Putamen (tissue), 1 donor: ENCODE measurements at regions not wholly inside any gene's neighbourhood (a gene's known extent, or its start where the extent isn't known, plus 50 kb on each side); places are given as distances from the start of the nearest gene placed in this dataset.
"Not testable (repeated sequence)": the region's sequence is repeated elsewhere in the genome, so short reads cannot be mapped to it uniquely, and the experiment has no call there.

ENCODE experiments used
- DNase-seq: peaks from one replicate; pipeline ENCODE4 v3.0.0-alpha.2; 2016; ENCODE audit warnings: low spot score

DNA sequence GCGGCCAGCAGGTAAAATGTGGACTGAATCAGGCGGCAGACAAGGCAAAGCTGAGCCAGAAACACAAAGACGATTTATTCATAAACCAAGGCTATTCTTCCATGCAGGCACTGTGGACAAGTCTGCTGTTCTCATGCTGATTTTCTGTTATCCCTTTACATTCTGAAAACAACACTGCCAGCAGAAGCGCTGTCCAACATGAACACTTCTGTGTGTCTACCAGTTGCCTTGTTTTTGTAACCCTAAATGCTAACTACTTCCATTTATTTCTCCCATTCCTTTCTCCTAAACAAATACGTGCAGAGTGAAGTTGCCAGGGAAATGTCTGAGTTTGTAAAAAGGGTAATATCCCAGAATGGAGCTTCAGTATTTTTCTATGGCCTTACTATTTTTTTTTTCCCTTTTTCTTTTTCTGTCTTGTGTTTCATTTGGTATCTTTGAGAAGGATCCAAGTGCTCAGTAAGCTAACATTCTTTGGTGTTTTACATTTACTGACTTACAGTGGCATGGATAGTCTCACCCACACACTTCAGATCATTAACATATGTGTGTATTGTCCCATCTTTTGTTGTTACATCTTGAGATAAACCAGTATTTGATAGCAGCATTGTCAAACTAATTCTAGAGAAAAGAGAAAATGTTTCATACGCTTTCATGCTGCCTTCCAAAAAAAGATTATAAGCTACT is 1308.9 kb upstream of the MAP3K7 start:
- no peak for DNase-seq

DNA sequence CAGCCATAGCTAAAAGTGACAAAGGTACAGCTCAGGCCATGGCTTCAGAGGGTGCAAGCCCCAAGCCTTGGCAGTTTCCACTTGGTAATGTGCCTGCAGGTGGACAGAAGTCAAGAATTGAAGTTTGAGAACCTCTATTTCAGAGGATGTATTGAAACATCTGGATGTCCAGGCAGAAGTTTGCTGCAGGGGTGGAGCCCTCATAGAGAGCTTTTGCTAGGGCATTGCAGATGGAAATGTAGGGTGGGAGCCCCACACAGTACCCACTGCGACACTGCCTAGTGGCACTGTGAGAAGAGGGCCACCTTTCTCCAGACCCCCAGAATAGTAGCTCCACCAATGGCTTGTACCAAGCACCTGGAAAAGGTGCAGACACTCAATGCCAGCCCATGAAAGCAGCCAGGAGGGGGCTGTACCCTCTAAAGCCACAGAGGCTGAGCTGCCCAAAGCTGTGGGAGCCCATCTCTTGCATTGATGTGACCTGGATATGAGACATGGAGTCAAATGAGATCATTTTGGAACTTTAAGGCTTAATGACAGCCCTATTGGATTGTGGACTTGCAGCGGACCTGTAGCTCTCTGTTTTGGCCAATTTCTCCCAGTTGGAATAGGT is 1299.4 kb upstream of the MAP3K7 start:
- no peak for DNase-seq

DNA sequence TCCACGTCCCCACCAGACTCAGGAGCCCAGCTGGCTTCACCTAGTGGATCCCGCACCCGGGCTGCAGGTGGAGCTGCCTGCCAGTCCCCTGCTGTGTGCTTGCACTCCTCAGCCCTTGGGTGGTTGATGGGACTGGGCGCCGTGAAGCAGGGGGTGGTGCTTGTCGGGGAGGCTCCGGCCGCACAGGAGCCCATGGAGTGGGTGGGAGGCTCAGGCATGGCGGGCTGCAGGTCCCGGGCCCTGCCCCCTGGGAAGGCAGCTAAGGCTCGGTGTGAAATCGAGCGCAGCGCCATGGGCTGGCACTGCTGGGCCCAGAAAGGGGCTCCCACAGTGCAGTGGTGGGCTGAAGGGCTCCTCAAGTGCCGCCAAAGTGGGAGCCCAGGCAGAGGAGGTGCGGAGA is 1294.9 kb upstream of the MAP3K7 start:
- not testable (repeated sequence) for DNase-seq

DNA sequence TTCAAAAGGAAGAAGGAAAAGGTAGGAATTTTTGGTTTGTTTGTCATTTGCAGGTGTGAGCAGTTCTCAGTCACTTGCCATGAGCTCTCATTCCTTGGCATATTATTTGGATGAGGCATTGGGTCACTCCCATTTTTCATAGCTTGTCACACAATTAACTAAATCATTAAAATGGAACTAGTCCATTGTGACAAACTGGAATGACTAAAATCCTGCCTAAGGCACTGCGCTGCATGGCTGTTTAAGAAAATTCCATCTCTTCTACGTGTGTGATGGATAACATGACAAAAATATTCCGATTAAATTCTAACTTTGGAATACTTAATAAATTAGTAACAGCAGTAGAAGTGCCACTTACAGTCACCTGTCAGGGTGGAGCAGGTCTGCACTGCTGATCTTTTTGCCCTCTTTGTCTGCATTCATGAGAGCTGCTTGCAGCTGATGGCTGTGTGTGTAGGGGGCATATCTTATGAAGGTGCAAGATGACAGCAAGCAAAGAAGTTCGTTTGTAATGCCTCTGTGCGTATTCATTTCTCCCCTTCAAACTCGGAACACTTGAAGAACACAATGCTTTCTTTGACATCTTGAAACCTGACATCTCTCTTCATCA is 1292.6 kb upstream of the MAP3K7 start:
- DNase-seq: peak; percentile 82

DNA sequence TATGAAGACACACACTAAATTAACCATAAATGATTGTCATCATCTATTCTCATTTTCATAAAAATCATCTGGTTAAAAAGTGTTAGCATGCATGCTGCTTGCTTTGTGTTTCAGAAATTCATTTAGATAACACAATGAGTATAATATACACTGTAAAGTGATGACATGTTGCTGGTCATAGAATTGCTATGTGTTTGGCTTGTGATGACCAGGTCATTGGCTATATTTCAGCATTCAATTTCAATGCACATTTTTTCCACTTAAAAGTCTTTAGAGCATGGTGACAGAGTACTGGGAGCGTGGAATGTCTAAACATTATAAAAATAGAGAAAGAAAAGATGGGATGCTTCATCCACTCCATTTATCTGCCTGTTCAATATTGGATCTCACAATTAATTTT is 1291.1 kb upstream of the MAP3K7 start:
- DNase-seq: no peak

DNA sequence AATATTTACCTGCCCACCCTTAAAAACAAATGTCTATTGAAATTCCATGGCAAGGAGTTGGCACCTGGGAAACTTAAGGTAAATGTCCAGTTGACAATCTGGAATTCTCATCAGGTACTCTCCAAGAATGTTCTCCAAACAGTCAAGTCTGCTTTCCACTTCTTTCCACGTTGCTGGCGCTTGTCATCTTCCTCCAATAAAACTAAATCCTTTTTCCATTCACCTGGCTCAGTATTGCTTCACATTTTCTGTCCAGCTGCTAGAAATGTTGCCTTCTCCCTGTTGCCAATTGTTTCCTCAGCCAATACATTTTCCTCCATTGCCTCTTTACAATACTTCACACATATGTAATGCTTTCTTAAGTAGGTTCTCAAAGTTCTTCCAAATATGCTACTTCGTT is 1288.1 kb upstream of the MAP3K7 start:
- no peak for DNase-seq

DNA sequence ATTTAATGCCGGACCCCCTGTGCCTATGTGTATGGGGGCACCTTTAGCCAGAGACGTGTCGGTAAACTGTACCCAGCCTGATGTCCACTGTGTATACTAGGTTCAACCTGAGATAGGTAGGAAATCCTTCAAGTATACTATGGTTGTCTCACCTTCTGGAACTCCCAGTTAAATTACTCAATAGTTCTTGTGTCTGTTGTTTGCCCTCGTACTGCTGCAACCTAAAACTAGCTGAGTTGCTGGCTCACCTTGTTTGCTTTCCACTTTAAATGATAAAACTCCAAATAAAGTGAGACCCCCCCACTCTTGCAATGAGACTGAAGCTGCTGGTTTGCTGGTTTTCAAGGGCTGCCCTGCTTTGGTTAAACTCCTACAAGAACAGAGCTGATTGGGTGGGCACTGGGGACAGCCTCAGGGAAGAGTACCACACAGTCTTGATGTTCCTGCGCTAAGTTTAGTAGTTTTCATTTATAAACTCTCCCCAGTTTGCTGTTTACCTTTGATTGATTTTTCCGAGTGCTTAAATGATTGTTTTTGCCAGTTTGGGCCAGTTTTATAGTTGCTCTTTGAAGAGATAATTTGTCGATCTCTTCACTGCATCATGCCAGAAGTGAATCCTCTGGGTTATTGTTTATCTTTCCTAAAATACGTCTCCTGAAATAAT is 1281.8 kb upstream of the MAP3K7 start:
- no peak for DNase-seq

DNA sequence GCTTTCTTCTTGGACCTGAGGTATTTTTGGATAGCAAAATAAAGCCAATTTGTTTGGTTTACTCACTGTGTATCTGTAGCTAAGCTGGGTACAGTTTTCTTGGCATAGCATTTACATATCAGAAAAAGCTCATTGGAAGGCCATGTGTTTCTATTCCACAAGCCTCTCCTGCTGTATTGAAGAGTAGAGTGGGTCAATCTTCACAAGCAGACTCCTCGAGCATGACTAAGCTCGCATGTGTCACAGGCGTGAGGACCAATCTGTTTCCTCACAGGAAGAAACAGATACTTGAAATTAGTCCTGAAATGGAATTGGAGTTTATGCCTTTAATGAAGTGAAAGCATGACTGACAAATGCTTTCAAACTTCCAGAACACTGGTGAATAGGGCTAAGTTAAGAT is 1279.0 kb upstream of the MAP3K7 start:
- no peak for DNase-seq

DNA sequence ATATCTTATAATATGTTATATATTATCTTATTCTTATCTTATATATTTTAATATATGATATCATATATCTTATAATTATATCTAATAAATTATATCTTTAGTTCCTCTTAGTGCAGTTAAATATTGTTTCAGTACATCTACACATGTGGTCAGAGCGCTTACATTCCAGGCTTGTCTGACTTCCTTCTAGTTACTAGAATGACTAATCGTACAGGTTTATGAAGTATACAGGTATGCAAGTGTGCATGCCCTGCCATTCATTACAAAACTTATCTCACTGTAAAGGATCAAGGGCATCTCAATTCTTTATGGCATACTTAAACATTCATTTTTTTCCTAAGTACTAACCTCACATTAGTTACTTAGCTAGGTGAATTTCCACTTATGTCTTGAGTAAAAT is 1278.0 kb upstream of the MAP3K7 start:
- DNase-seq: no peak

DNA sequence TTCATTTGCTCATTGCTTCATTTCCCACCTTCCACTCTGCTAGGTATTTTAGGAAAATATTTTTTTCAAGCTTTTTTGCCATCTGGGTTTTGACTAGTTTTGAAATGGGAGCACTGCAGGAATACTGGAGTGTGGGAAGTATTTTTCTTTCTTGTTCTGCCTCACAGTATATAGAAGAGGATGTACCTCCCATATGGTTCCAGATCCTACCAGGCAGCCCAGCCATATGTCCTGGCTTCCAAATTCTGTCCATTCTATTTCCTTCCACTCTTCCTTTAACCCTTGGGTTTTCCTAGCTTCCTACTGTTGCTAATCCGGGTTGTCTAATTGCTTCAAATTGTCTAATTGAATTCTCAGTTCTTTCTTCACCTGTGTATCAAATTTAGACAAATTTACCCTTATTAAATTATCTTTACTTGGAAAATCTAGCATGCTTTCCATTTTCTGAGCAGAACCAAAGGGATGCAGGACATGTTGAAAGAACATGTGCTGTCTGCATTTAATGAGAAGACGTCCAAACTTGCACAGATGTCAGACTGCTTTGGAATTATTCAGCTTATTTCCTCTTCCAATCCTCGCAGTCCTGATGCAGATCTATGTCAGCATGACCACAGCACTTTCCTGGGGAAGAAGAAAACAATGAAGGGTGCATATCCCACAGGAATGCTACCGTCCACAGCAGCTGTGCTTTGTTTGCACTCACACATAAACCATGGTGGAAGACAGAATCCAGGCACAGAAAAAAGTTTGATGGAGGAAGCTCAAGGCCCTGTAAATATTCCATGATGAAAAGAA is 1273.9 kb upstream of the MAP3K7 start:
- DNase-seq: no peak

DNA sequence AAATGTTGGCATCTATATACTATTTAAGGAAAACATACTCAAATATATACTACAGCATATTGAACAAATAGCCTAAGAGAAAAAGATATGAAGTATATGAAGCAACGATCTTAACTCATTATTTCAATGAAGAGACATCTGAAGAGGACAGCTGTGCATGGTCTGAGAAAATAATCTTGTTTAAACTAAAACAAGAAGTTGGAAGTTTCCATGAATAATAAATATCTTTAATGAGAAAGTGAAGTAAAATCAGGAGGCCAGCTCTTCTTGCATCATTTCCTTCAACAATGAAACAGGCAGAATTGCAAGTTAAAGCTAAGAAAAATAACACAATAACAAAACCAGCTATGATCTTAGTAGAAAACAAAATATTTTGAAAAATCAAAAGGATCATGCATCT is 1265.4 kb upstream of the MAP3K7 start:
- no peak for DNase-seq

DNA sequence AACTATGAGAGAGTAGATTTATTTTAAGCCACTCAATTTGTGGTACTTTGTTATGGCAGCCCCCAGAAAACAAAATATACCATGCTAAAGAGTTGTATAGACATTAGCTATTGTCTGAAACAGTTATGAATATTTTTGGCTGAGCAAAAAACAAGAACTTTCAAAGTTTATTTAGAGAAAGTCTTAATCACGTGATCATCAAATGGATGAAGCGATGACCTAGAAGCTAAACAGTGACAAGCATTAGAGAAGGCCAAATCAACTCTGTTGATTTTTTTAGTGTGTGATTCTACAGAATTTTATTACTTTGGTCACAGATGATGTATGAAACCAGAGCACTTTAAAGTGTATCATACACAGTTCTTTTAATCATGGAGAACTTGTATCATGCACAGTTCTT is 1247.9 kb upstream of the MAP3K7 start:
- DNase-seq: no peak

DNA sequence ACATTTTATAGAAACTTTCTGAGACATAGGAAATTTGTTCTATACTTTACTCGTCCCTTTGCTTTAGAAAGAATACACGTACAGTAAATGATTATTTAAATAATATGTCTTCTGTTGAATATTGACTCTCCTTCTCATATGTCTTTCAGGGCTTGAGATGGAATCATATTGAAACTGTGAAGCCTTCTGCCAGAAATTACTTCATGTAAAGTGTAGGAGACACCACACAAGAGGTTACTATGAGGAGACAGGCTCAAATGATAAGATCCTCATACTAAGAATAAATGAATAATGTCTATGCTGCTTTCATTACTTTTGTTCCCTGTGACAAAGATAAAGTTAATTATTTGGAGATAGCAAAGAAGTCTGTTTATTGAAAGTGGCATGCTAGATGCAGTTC is 1240.3 kb upstream of the MAP3K7 start:
- DNase-seq: no peak

DNA sequence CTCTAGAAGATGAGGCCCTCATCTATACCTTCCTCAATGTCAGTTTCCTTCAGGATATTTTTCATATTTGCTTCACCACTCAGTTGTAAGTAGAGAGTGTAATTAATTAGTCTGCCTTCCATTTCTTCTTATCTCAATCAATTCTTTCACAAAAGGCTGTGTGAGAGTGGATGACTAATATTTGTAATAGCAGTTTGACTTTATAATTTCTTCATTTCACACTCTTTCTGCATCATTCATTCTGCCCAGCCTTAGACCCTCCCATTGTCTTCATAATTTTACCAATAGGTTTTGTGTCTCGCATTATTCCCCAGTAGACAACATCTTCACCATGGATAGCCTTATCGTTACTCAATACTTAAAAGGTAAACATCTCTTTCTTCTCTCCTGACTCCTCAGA is 1239.3 kb upstream of the MAP3K7 start:
- no peak for DNase-seq

DNA sequence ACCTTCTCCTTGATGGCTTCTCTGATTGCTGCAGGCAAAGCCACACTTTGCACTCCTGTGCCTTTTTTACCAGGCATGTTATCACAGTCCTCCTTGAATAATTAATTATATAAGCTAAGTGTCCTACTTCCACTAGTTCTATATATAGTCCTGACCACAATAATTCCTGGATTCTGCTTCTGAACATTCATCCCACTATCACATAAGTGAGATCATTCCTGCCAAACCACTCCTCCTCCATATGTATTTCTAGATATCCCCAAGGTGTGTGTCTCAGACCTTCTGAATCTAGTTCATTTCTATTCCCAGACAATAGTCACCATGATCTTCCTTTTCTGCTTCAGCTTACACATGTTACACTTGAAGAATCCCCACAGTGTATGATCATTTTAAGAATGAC is 1237.5 kb upstream of the MAP3K7 start:
- no peak for DNase-seq

DNA sequence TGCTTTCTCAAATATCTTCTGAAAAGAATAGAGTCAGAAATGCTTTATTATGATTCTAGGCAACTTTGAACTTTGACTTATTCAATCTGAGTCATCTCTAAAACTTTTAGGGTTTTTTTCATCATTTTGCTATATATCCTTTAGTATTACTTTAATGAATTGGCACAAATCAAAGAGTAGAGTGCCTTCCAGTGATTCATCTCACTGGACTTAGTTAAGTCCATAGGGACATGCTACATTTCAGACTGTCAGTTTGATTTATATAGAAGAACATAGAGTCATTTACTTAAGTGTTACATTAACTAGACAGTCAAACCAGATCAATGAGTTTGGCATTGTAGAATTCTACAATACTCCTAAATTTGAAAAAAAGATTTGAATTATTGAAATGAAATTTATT is 1235.7 kb upstream of the MAP3K7 start:
- DNase-seq: no peak

DNA sequence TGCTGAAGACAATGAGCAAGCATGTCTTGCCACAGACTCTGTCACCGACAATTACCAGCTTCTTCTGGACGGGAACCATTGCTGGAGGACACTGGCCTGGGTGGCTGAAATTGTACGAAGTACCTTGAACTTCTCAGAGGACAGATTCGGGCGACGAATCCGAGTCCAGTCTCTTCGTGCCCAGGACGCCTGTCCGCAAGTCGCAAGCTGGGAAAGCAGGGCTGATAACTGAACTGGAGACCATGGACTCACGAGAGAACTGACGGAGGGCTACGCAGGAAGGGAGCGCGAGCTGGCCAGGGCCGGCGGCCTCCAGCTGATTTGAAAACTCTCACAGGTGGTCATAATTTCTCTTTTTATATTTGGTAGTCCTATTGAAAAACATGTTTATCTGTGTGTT is 1229.5 kb upstream of the MAP3K7 start:
- no peak for DNase-seq

DNA sequence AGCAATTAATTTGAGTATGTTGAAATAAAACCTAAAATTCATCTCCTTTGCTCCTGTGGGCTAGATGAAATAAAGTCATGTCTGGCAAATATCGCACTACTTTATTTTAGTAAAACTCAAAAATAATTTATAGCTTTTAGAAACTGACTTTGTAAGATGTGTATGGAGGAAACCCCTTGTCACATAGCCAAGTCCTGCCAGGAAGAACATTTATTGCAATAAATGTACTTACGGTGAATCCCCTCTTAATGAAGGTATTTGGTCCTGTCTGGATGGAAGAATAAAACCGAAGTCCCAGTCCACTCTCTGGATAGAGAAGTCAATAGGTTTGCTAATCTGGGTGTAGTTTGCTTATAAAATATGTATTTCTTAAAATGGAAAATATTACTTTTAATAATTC is 1226.8 kb upstream of the MAP3K7 start:
- DNase-seq: no peak

DNA sequence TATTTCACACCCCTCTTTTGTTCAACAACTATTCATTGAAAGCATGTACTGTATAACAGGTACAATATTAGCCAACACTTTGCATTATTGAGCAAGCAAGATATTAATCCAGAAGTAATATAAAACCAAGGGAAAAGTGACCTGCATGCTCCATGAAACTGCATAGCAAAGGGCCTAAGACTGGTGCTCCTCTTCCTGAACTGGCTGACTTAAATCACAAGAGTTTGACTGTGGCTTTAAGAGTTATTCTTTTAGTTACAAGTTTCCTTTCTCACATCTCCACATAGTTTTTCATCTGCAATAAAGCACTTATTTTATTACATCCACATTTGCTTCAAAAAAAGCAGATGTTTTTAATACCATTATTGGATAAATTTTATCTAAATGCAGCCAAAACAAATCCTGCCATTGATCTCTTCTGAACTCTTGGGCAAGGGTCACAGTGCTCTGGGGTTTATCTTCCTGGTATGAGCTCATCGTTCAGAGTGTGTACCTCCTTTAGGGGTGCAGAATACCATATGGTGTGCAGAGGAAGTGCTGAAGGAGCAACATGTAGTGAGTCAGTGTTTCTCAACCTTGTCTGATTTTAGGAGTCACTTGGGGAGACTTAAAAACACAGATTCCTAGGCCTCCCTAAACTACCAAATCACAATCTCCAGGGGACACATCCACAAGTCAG is 1225.9 kb upstream of the MAP3K7 start:
- DNase-seq: no peak

DNA sequence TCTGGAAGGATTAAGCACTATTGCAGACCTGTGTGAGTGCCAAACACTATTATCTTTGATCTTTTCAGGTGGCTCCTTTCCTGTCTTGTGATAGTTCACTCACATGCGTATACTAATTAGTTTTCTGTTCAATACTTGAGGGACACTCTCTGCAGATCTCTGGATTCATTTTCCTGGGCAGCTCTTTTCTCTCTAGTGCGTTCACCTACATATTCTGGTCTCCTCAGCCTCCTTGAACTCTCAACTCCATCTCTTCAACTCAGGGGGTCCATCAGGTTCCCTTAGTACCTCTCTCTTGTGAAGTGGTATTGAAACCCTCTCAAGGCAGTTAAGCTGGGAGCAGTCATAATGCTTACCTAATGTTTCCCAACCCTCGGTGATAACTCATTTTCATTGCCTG is 1218.1 kb upstream of the MAP3K7 start:
- no peak for DNase-seq

DNA sequence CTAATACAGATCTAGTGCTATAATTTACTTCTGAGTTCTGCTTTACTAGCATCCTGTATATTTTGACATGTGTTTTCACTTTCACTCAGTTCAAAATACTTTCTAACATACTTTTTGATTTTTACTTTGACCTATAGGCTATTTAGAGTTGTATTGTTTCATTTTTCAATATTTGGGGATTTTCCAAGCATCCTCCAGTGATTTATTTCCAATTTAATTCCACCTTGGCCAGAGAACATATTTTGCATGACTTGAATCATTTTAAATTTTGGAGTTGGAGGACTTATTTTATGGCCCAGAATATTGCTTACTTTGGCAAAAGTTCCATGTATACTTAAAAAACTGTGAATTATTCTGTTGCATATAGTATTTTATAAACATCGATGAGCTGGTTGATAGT is 1215.6 kb upstream of the MAP3K7 start:
- DNase-seq: no peak

DNA sequence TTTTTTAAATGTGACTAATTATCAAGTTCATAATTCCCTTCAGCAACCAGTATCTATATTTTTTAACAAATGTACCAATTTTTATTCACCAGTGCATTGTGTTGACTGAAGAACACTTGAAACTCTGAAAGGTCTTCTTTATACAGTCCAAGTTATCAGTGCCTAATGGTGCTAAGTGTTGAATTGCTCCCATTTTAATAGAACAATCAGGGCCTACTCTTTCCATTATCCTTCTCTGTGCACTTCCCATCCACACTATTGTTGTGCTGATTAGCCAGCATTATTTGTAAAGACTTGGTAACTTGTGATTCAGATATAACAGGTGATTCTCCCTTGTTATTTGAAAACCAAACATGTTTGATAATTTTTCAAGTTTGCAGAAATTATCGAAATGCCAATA is 1209.7 kb upstream of the MAP3K7 start:
- DNase-seq: no peak
